Activated CD8-positive, alpha-beta memory T cell treated with anti-CD3 and anti-CD28 coated beads, Interleukin-2, amount 50 U/mL, for 4 hours (primary cell): ENCODE measurements at regions not wholly inside any gene's neighbourhood (a gene's known extent, or its start where the extent isn't known, plus 50 kb on each side); places are given as distances from the start of the nearest gene placed in this dataset.
"Not testable (repeated sequence)": the region's sequence is repeated elsewhere in the genome, so short reads cannot be mapped to it uniquely, and the experiment has no call there.

Experiments
- DNase-seq: peaks from one replicate; pipeline ENCODE4 v3.0.0-alpha.2; 2020

DNA sequence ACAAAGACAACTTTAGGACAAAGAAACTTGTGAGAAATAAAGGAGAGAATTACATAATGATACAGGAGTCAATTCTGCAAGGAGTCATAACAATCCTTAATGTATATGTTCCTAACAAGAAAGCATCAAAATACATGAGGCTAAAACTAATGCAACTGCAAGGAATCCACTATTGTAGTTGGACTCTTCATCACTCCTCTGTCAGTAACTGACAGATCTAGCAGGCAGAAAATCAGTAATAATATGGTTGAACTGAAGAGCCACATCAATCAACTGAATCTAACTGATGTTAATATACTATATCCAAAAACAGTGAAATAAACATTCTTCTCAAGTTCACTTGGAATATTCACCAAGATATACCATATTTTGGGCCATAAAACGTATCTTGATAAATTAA, 1806.4 kb upstream of the CELF4 start:
- no peak for DNase-seq

DNA sequence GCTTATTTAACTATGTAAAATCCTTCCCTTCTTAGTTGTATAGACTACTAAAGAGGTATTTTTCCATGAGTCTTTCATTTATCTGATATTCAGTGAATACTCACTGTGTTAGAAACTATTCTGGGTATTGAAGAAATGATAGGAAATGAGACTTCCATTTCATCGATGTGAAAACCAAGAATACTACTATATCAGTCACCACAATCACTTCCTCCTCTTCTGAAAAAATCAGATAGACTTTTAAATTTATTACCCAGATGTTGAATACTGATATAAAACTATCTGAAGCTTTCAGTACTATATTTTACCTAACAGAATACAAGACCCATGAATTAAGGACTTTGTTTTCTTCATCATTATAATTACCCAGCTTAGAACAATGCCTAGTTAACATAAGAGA, 1801.1 kb upstream of the CELF4 start:
- DNase-seq = no peak

DNA sequence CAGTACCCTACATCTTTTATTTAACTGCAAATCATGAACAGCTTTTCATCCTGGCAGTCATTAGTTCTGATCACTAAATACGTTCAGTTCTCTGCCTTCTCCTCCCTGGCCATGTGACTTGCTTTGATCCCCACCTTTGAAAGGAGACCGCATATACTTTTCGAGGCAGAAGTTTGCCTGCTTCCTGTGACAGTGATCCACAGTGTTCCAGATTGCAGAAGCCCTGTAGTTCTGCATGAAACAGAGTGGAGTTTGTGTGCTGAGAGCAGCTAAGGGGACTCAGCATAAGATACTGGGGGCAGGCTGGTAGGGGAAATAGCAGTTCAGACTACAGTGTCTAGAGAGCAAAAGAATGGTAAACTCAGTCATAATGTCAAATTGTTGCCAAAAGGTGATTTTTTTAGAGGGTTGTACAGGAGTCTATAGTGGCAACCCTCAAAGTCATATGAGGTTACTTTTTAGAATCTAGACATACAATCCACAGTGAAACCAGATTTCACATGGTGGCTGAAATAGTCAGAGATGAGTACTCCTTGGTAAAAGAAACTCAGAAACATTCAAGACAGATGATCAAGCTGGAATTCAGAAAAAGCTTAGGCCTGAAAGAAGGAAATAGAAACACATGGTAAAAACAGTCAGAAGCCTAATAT, 1800.4 kb upstream of the CELF4 start:
- no peak for DNase-seq

DNA sequence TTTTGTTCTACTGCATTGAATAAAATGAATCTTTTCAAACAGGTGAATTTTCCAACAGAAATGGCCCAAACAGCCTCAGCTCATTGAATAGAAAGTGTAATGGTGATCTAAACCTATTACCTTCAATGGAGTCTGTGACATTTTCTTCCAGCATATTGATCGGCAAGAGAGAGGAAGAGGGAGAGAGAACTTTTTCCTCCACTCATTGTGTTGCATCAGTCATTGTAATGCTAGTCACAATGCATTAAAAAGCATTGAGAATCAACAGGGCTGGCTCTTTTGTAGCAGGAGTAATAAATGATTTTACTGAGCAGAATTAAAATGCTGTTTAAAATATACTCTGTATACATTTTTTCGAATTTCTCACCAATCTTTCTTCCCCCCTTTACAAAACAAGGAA, 1794.5 kb upstream of the CELF4 start:
- no peak for DNase-seq

GRCh38 chr18:39359636-39360035, 1794.0 kb upstream of the CELF4 start:
- no peak for DNase-seq

DNA sequence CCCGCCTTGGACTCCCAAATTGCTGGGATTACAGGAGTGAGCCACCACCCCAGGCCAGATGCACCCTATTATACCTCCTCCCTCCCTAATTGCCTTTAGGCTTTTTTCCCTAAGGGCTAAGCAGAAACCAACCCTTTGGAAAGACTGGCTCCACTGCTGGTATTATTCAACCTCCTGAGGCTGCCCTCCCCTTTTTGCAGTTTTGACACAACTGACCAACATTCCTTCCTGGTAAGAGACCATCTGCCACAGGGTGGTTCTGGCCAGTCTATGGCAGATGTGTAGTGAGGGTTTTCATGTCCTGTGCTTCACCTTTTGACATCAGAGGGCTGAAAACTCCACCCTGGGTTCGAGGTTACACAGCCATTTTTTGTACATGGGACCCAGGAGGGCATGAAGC, 1785.3 kb upstream of the CELF4 start:
- DNase-seq = no peak

DNA sequence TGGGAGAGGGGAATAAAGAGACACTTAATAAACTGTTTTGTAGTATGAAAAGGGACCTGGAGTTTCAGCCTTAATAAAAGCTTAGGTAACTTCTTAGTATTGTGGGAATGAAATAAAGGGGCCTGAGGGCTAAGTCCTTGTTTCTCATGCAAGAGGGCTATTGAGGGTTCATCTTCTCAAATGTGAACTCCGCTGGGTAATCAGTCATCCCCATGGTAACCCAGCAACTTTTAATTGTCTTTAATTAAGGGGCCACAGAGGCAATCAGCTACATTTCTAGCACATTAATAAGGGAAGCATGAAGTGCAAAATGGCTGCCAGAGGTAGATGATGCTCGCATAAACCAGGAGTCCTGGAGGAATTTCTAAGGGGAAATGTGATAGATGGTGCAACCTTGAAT, 1784.2 kb upstream of the CELF4 start:
- DNase-seq = no peak

DNA sequence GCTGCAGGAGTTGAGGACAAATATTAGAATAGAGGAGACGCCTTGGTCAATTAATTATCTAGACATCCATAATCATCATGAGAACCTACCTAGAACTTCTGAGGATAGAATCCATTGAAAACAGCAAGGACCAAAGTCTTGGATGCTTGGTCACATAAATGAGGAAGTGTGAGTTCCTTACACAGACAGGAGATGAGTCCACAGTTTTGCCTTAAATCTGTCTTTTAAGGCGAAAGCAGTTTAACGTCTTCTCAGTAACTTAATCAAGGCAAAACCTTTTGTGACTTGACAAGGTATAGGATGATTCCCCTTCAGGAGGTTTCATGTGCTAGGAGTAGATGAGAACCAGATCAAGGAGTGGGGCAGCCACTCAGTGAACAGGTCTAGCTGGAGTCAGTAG, 1783.2 kb upstream of the CELF4 start:
- DNase-seq = no peak

DNA sequence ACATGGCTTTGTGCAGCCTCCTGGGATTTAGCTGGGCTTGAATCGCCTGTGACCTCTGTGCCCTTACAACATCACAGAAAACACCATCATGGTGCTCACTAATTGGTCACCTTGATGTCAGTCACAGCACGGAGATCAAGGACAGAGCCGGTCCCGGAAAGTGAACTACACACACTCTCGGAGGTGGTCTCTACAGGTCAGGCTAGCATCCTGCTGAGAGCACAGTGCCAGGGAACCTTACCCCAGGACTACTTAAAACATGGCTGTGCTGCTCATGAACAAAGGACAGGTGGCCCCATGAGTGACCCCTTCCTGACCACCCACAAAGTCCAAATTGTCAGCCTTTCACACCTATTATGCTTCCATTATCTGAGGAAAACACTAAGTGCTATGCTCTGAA, 1782.1 kb upstream of the CELF4 start:
- no peak for DNase-seq

- no peak for DNase-seq
Observed at GRCh38 chr18:39346916-39347315, 1781.3 kb upstream of the CELF4 start.

DNA sequence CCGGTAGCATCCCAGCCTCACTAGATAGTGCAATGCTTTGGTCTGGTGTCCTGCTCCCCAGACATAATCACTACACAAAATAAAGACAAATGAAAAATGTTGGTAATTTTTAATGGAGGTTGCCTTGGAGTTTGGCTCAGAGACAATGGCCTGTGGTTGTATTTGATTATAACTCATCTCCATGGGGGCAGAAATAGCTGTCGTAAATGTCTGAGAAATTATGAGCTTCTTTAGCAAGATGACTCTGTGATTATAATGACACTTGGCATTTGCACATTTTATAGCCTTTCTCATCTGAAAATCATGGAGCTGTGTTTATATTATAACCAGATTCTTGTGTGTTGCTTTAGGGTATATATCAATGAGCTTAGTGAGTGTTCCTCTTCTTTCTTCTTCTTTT, 1779.7 kb upstream of the CELF4 start:
- no peak for DNase-seq

- DNase-seq = no peak
Observed at GRCh38 chr18:39344487-39344886, 1778.9 kb upstream of the CELF4 start.

- no peak for DNase-seq
Observed at GRCh38 chr18:39341129-39341528, 1775.5 kb upstream of the CELF4 start.

DNA sequence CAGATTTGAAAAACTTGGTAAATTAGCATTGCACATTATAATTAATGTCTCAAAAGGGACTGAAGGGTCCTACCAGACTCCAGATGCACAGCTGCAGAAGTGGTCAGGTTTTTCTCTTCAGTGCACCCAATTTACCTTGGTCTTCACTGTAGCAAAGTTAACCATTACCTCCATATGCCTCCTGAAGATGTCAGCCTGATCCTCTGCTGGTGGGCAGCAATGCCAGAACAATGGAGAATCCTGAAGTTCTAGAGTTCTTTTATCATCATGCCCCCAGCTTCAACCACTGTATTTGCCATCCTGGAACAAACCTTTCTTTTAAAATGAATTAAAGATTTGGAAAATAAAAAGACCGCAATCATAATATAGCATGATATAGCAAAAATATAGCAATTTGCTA, 1774.8 kb upstream of the CELF4 start:
- DNase-seq = no peak

DNA sequence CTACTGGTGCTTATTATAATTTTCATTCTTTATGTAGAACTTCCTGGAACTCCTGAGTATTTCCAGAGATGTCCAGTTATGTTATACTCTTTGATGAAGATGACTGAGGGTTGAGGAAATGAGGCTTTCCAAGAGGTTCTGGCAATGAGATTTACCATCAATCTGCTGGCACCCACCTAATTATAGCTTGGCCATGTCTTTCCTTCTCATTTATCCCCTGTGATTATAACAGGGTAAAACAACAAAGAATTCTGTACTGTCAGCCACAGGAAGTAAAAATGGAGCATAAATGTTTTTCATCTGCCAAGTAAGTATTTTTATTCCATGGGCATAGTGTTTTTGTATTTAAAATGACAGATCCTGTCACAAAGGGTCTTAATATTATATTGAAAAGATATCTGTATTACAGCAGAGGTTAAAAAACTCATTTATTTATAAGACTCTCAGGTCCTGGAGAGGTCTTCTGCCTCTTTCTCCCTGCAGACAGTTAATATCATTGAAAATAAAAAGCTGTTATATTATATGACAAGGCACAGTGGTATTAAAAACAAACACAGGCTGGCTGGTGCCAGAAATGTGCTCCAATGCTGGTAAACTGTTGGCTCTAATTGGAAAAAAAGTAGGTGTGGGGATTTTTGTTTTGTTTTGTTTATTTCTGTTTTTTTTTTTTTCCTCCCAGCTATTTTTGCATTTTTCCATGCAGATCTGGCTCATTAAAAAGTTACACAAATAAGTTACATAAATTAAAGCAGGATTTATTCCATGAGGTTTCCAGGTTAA, 1764.1 kb upstream of the CELF4 start:
- DNase-seq = no peak

GRCh38 chr18:39326772-39327171, 1761.2 kb upstream of the CELF4 start:
- DNase-seq = no peak

DNA sequence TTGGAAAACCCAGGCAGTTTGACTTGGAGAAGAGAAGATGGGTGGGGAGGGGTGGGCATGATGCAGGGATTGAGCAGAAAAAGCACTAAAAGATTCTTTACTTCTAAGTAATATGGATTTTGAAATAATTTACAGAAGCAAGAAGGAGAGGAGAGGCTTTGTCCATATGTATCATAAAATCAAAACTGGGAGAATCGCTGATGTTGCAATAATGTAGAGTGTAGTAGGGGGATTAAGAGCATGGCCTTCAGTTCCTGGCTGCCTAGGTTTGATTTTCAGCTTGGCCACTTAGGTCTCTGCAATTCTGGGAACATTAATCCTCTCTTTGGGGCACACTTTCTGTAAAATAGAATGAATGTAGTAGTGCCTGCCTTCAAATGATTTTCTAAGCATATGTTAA, 1760.4 kb upstream of the CELF4 start:
- DNase-seq = no peak

DNA sequence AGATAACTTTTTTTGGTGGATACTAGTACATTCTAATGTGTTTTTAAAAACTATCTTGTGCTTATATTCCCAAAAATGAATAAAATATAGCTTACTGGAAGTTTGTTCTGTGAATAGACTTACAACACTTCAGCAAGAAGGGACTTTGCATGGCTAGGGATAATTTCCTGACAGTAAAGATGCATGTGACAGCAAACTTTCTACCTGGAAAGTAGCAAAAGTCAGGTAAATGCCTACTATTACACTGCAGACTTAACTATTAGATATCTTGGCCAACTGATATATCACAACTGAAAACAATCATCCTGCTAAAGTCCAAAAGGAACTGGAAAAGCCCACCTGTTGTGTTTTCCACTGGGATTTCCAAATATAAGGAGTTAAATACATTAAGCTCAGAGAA, 1753.5 kb upstream of the CELF4 start:
- no peak for DNase-seq

DNA sequence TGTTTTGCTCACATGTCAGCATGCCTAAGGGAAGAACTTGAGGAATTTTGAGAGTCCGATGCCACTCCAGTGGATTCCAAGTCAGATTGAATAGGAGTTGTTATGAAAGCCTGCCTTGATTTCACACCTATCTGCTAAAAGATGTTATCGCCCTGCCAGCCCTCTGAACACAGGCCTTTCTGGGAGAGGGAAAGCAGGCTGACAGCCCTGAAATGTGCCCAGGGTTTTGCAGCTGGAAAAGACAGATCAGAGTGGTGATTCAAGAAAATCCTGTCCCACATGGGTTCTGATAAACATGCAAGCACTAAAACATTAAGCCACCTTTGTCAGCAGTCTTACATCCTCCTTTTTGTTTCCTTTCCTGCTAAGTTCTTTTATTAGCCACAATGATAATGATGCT, 1752.9 kb upstream of the CELF4 start:
- DNase-seq = no peak

DNA sequence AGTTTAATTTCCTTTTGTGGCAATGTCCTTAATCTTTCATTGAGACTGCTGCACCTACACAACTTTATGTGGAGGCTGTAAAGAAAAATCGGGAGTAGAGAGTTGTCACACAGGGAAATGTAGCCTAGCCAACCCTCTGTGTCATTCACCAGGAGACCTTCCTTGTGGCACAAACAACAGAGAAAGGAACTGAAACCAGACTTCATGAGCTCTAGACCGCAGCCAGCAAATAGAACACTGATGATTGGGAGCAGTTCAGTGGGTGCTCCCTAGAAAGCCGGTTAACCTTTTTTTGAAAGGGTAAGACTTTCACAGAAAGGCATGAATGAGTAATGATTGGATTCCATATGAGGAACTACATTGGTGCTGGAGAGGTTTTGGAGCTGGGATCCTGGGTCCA, 1752.4 kb upstream of the CELF4 start:
- no peak for DNase-seq

DNA sequence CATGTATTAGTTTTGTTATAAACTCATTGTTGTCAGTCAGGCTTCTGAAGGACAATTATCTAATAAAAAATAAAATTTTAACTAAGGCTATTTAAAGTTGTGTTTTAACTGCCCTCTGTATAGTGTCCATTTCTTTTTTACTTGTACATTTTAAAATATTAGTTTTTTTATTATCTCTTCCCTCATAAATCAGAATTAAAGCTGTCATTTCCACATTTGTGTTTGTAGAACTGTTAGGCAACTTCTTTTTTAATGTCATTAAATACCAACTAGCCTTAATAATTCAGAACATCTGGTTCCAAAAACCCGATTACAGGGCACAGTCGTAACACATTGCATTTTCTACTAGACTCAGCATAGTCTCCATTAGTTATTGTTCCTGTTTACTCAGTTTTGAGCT, 1749.0 kb upstream of the CELF4 start:
- DNase-seq = no peak

DNA sequence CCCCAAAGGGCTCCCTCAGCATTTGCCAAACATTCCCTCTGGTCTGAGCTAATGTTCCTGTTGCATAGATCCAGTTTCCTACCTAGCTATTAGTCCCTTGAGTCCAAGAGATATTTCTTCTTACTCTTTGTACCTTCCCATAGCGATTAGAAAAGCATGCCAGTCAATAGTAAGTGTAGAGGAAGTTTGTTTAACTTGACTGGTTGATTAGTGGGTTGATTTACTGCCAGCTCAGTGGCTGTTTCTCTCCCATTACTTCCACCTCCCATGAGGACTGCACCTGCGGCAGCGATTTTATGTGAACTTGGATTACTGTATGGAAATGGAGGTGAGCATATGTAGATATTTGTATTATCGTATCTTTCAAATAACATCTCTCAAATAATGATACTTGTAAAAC, 1748.4 kb upstream of the CELF4 start:
- no peak for DNase-seq

GRCh38 chr18:39311111-39311712, 1745.6 kb upstream of the CELF4 start:
- no peak for DNase-seq

GRCh38 chr18:39308931-39309521, 1743.4 kb upstream of the CELF4 start:
- DNase-seq = not testable (repeated sequence)
